NB4 (cell line): ENCODE measurements at regions not wholly inside any gene's neighbourhood (a gene's known extent, or its start where the extent isn't known, plus 50 kb on each side); places are given as distances from the start of the nearest gene placed in this dataset.

Source experiments
- DNase-seq: peaks from one replicate; pipeline ENCODE4 v3.0.0; 2010; ENCODE audit warnings: low read depth
- H3K4me3 ChIP-seq: one replicate; pipeline ENCODE4 v1.5.1; 2011; ENCODE audit warnings: mild to moderate bottlenecking, low read depth, low read length, moderate library complexity
- CTCF ChIP-seq: IDR thresholded peaks from one replicate; pipeline ENCODE4 v1.5.1; 2012; ENCODE audit warnings: low read depth, low read length
- MAX ChIP-seq: IDR thresholded peaks from 2 replicates; pipeline ENCODE4 v1.6.1; 2011; ENCODE audit warnings: low read depth, low read length
- MYC ChIP-seq: IDR thresholded peaks from 2 replicates; pipeline ENCODE4 v1.6.1; 2011; ENCODE audit warnings: low read depth, low read length
- POLR2A ChIP-seq: IDR thresholded peaks from 2 replicates; pipeline ENCODE4 v1.6.1; 2011; ENCODE audit warnings: mild to moderate bottlenecking; ENCODE audit not compliant: insufficient read length; ENCODE audit errors: extremely low read depth

GRCh38 chr2:21746499-21746898 is 622.7 kb downstream of the TDRD15 start:
- DNase-seq, result no peak
- TF ChIP-seq MAX (no peak), CTCF (no peak), MYC (no peak), POLR2A (no peak)

GRCh38 chr2:21748501-21748900 is 624.7 kb downstream of the TDRD15 start:
- TF ChIP-seq MYC (no peak), POLR2A (no peak), CTCF (no peak), MAX (no peak)
- H3K4me3 ChIP-seq, result no peak overlapping the region
- no peak for DNase-seq

More at GRCh38 chr2:21746499-21746898, 622.7 kb downstream of the TDRD15 start:
- no peak overlapping the region for H3K4me3 ChIP-seq

- H3K4me3 ChIP-seq, result no peak overlapping the region
- DNase-seq, result no peak
- no peak for TF ChIP-seq MAX
- peak; percentile 24 for TF ChIP-seq CTCF
- TF ChIP-seq MYC, result no peak
- no peak for TF ChIP-seq POLR2A
Measured at GRCh38 chr2:21754164-21754788, 630.5 kb downstream of the TDRD15 start.

GRCh38 chr2:21757805-21758430 is 634.1 kb downstream of the TDRD15 start:
- no peak overlapping the region for H3K4me3 ChIP-seq
- TF ChIP-seq POLR2A, result no peak
- TF ChIP-seq MYC, result no peak
- no peak for TF ChIP-seq MAX
- no peak for TF ChIP-seq CTCF
- no peak for DNase-seq

GRCh38 chr2:21759819-21760218 is 636.1 kb downstream of the TDRD15 start:
- TF ChIP-seq CTCF (no peak), POLR2A (no peak), MYC (no peak), MAX (no peak)
- no peak for DNase-seq
- H3K4me3 ChIP-seq, result no peak overlapping the region
